ENCODE measurements at regions not wholly inside any gene's neighbourhood (a gene's known extent, or its start where the extent isn't known, plus 50 kb on each side); places are given as distances from the start of the nearest gene placed in this dataset.

GRCh38 chr1:238466459-238466858, 575.7 kb upstream of the ZP4 start:
- H3K27ac ChIP-seq (ENCODE audit: insufficient read depth, low read depth, low read length): no peak overlapping the region
- no peaks in the 10 kb centered on the region for H4K20me1 ChIP-seq (replicated peaks; ENCODE audit: control insufficient read depth, extremely low read depth, insufficient read depth, low read length)
- H3K4me2 ChIP-seq (ENCODE audit: insufficient read depth, low read length): no peak overlapping the region
- no peak for DNase-seq (ENCODE audit: low read depth, low spot score)
- H3K4me3 ChIP-seq (replicated peaks in 1 of 3; ENCODE audit: insufficient read depth in 1 of 3, low read depth in 1 of 3, low read length in 3 of 3): no peak overlapping the region
- no peak overlapping the region for H3K9ac ChIP-seq (replicated peaks; ENCODE audit: extremely low read depth, insufficient read depth, low read length)
- CTCF ChIA-PET: no interaction called here
- no peaks in the 10 kb centered on the region for H3K9me1 ChIP-seq (replicated peaks; ENCODE audit: control insufficient read depth, extremely low read depth, insufficient read depth, low read length)
- no peak overlapping the region for H2AFZ ChIP-seq (ENCODE audit: low read depth, low read length)
- H3K79me2 ChIP-seq (ENCODE audit: control insufficient read depth, insufficient read depth, low read length): no peaks in the 10 kb centered on the region
- no peak for FAIRE-seq
- TF ChIP-seq MYC (IDR thresholded peaks at IDR 0.05; ENCODE audit: low read depth, low read length) (no peak), MAX (IDR thresholded peaks at IDR 0.05; ENCODE audit: insufficient read depth, insufficient read length) (no peak), POLR2A (IDR thresholded peaks at IDR 0.05; ENCODE audit: low read depth, low read length) (no peak), FOS (IDR thresholded peaks at IDR 0.05; ENCODE audit: borderline replicate concordance, insufficient read depth, low read length) (no peak), JUN (IDR thresholded peaks at IDR 0.05; ENCODE audit: borderline replicate concordance, insufficient read depth, insufficient read length, low read depth) (no peak), POLR2AphosphoS5 (IDR thresholded peaks at IDR 0.05; ENCODE audit: insufficient read depth, low read depth, low read length) (no peak), EZH2 (IDR thresholded peaks at IDR 0.05; ENCODE audit: borderline replicate concordance, low read depth, low read length, severe bottlenecking) (no peak), GATA2 (IDR thresholded peaks at IDR 0.05; ENCODE audit: insufficient read depth, insufficient read length, low read depth, low read length) (no peak), CTCF (IDR thresholded peaks at IDR 0.05; ENCODE audit: extremely low read depth in 1 of 2, insufficient read depth in 1 of 2, low read depth in 1 of 2, low read length in 2 of 2) (no peak)
- H3K9me3 ChIP-seq (replicated peaks; ENCODE audit: control insufficient read depth, insufficient read depth, low read length): peaks cover 5% of the 10 kb centered on the region
- dilution Hi-C loops (cut with MboI; ENCODE audit: extremely low pct_ligation_motif_present, low sequenced_read_pairs) (no loop called here), intact Hi-C loops (cut with micrococcal nuclease) (no loop called here)
- no peaks in the 10 kb centered on the region for H3K4me1 ChIP-seq (ENCODE audit: control insufficient read depth, extremely low read depth, insufficient read depth, low read length)
- BruUV-seq (replicated peaks): no TSS peak
- H3K36me3 ChIP-seq (ENCODE audit: control insufficient read depth in 2 of 2, extremely low read depth in 1 of 2, insufficient read depth in 2 of 2, low read length in 2 of 2): no peaks in the 10 kb centered on the region
- POLR2A ChIA-PET: no interaction called here
- H3K27me3 ChIP-seq (ENCODE audit: control insufficient read depth in 2 of 2, insufficient read depth in 2 of 2, low read length in 2 of 2): no peaks in the 10 kb centered on the region

All from endothelial cell of umbilical vein (primary cell).